ENCODE measurements at regions not wholly inside any gene's neighbourhood (a gene's known extent, or its start where the extent isn't known, plus 50 kb on each side); places are given as distances from the start of the nearest gene placed in this dataset.

DNA sequence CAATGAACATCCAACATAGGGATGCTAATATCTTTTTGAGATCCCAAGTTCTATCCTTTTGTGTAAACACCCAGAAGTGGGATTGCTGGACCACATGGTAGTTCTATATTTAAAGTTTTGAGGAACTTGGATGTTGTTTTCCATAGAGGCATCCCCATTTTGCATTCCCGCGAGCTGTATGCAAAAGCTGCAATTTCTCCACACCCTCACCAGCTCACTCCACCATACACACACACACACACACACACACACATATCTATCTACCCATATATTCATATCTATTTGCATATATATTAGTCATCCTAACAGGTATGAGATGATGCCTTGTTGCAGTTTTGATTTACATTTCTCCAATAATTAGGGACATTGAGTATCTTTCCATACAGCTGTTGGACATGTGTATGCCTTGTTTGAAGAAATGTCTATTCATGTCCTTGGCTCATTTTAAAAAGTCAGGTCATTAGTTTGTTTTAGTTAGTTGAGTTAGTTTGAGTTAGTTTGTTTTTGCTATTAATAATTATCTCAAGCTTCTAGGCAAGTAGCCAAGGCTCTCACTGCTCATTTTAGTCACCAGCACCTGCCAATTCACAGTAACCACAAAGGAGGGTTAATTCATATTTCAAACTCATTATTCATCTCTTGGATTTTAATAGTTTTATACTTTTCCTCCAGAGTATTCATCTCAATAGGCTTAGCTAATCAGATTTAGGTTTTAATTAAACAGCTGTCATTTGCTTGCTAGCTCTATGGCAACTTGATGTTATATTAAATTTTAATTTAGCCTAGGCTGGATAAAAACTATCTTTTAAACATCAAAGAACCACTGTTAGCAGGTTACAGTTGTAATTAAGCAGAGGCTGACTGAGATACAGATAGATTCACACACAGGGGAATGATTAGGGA, 1435.9 kb upstream of the TMEM132C start:
- no peak for DNase-seq

DNA sequence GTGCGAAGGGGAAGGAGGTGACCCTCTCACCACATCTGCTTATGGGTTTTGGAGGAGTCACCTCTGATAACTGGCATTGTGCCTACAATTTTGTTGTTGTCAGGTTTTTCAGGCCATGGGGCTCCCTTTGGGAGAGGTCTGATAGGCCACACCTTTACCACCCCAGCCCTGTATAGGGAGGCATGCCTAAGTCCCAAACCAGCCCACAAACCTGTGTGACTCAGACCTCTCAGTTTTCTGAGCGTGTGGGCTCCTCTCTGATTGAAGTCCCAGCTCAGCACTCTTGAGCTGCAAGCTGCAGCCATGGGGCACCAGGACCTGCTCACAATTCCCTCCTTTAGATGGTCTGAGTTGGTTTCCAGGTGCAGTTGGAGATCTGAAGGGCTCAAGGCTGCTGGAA, 1429.3 kb upstream of the TMEM132C start:
- DNase-seq, result no peak

DNA sequence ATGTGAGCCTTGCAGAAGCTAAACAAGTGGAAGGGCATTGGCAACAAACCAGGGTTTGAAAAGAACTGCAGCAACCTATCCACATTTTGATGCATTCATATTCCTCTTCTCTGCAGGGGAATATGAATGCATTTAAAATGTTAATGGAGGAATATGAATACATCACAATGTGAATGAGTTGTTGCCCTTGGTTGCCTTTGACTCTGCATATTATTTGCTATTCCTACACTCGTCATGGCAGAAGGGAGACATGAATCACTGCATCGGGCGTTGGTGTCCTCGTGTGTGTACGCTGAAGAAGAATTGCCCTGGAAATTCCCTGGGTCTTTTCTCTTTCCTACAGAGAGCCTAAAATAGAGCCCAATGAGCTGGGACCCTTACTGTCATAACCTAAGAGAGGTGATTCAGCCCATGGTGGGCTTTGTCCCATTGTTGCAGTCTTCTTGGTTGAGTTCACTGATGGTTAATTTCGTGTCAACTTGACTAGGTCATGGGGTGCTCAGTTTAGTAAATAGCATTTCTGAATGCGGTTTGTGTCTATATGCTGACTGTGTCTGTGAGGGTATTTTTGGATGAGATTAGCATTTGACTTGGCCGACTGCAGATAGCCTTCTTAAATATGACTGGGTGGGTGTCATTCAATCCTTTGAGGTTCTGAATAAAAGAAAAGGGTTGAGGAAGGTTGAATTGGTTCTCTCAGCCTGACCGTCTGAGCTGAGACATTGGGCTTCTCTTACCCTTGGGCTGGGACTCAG, 1422.9 kb upstream of the TMEM132C start:
- DNase-seq, result no peak

DNA sequence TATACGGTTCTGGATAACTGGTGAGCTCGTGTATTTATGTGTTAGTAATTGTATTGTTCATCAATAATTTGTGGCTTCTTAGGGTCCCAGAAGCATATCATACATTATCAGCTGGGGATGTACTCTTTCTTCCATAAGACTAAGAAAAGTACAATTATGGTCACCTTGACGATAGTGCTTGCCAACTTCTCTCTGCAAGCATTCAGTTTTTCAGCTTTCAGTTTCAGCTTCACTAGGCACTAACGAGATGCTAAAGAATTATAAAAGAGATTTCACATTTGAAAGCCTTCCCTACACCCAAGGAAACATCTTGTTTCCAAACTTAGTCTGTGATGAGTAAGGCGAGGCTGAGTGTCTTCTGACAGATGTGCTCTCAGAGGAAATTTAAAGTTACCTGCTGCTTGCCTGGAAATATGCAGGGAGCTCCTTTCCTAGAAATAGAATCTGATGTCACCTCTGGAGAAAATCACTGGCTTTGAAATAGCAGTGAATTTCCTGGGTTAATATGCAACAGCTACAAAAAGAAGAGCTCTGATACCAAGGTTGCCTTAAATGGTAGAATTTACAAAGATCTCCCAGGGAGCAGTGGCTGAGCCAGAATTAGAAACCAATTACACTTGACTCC, 1419.9 kb upstream of the TMEM132C start:
- DNase-seq, result no peak

DNA sequence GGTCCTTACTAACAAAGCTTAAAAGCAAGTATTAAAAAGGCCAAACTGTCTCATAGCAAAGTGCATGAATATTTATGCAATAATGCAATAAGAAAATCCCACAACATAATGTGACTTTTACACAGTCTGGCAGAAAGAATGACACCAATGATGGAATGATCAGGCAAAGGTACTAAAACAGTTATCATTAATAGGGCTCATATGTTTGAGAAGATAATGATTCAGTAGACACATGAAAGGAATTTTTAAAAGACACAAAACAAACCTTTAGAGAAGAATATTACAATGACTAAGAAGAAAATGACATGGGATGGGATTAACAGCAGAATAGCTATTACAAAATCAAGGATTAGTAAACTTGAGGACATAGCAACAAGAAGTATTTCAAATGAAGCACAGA, 1411.2 kb upstream of the TMEM132C start:
- DNase-seq, result no peak

DNA sequence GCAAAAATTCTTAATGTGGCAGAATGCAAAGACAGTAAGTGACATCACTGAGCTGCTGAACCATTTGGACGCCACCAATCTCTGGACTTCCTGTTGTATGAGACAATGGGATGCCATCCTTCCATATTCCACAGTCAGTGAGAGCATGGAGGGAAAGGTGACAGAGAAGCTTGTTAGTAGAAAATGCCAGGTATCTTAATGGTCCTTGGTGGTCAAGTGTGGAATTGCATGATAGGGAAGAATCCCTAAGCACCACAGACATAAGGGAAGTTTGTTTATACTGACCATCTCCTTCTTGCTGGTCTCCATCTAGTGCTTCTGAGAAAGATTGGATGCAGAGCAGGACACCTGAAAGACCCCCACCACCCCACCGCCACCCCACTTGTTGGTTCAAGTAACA, 1410.0 kb upstream of the TMEM132C start:
- DNase-seq, result no peak

DNA sequence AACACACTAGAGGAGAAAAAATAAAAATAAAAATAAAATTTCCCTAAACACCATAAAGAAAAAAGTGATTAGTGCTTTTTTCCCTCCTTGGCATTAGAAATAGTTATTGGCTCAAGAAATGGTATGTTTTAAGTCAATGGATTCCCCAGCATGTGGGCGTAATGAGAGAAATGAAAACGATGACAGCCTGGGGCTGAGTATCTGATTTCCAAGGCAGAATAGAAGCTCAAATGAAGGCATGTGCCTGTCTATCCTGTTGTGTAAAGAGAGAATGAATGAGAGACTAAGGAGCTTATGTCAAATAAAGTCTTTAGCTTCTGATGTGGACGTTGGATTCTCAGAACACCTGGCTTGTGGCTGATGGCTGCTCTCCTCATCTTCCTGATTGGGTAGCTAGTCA, 1408.4 kb upstream of the TMEM132C start:
- DNase-seq, result no peak

DNA sequence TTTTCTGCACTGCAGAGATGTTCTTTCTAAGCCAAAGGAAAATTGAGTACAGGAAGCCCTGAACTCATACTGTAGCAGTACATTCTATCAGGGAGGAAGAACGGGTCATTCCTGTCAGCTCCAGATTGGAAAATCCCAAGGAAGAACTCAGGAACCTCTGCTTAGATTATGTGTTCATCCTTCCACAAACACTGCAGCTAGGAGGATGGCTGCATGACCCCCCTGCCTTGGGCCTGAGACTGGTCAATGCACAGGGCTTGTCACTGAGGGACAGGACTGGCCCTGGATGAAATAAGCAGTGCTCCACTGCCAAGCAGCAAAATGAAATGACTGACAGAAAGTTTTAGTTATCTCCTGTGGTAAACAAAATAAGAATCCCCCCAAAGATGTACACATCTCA, 1406.8 kb upstream of the TMEM132C start:
- DNase-seq, result no peak

DNA sequence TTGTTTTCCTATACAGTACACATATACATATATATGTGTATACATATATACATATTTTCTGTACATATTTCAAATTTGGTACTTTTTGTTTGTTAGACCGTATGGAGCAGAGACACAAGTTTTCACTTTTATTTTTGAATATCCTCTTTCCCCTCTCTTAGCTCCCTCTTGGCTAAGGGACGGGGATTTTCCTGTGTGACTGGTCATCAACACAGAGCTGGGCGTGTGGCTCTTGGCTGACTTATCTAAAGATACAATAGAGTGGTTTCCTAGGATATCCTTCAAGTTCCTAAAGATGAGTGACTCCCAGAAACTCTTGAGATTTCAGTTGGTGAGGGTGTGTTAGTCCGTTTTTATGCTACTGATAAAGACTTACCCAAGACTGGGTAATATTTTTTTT, 1404.5 kb upstream of the TMEM132C start:
- DNase-seq, result no peak

DNA sequence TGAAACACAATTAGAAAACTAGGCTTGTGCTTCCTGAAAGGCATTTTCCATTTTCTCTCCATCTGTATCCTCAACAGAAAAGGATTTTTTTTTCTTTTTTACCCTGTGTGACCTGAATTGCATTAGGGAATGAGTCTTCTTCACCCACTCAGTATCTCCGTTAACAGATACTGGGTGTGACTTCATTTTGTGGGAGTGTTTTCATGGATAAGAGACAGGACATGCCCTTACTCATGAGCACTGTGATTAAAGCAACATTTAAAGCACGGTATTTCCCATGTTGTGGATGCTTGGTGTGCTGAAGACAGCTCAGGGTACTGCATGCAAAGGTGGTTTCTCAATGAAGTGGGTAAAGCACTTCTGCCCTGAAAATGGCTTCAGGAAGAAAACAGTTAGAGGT, 1397.3 kb upstream of the TMEM132C start:
- DNase-seq, result no peak

DNA sequence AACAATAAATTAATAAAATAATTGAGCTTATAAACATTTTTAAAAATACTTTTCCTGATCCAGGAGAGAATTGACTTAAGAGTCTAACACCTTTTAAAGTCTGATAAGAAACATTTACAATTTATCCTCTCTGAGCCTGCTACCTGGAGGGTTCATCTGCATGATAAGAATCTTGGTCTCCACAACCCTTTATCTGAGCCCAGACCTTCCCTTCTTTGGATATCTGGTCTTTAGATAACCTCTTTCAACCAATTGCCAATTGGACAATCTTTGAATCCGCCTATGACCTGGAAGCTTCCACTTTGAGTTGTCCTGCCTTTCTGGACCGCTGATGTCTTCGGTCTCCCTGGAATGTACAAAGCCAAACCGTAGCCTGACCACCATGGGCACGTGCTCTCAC, 1393.3 kb upstream of the TMEM132C start:
- DNase-seq, result no peak

DNA sequence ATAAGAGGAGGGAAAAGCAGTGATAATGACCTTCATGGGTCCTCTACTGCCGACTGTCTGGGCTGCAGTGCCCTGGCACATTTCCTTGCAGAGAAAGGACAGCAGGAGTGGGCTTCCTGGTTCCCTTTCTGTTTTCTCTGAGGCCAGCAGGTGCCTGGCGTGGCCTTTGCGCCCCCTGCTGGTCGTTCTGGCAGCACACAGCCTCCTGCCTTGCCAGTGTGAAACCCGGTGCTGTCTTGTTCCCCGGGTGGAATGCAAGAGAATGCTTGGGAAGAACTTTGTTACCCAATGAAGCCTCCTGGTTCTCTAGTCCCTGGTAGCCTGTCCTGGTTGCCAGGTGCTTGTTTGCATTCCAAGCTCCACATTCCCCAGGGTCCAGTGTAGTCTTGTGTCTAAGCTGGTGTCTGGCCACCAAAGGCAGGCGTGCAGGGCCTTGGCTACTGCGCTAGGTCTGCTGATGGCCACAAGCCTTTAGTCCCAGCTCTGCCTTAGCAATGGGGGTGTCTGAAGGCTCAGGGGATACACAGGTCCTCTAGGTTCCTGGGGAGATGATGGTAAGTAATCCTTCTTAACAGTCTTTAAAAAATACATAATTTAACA, 1392.4 kb upstream of the TMEM132C start:
- DNase-seq, result peak; percentile 70

DNA sequence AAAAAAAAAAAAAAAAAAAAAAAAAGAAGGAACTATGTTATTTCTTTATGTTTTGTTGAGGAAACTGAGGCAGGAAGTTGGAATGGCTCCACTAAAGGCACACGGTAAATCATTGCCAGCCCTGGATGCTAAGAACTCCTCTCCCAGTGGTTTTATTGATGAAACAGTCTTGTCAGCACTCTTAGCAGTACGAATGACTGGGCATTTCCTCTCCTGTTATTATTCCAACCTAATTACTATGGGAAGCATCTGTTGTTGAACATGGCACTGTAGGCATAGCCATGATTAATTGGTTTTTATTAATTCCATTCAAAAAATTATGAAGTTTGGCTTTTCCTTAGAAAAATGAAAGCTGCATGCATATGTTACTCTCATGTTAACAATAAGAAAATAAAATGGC, 1387.1 kb upstream of the TMEM132C start:
- no peak for DNase-seq

DNA sequence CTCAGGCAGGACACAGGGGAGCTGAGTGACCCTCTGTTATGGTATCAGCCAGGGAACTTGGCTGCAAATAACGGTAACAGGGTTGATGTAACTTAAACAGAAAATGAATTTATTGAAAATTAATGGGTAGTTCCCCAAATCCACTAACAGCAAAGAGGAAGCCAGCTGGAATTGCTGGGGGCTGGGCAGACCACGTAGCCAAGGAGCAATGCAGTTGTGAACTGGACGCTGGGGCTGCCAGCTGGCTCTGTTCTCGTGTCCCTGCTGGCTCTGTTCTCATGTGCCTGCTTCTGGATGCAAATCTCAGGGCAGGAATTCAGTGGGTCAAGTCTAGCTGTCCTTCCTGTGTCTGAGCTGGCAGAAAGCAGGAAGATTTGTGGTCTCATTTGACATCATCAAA, 1383.3 kb upstream of the TMEM132C start:
- no peak for DNase-seq

DNA sequence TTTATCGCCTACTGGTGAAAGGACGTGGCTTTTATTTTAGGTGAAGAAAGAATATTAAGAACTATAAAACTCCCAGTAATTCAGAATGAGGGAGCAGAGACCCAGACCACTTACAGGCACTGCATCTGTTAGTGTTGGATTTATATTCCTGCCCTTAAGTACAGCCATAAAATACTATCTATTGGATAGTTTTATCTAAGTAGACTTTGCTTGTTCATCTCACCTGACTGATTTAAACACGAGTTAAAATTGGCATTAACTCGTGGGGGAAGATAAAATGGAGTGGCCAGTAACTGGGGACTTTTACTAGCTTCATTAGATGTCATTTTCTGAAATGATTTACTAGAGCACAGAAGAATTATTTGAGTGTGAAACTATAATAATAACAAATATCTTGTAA, 1377.5 kb upstream of the TMEM132C start:
- no peak for DNase-seq

DNA sequence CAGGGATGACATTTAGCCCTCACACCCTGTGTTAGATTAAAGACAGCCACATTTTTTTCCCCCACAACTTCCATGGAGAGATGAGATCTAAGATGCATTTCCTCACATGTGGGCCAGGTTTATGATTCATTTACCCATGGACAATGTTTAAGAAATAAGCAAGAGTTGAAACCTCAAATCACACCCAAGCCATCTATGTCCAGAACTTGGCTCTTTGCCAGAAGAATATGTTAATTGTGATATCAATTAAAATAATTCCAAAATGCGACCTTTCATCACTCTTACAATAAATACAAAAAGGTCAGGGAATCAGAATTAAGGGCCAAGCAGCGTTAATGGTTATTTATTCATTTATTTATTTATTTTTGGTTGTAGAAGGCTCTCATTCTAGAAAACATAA, 1376.9 kb upstream of the TMEM132C start:
- DNase-seq, result no peak

DNA sequence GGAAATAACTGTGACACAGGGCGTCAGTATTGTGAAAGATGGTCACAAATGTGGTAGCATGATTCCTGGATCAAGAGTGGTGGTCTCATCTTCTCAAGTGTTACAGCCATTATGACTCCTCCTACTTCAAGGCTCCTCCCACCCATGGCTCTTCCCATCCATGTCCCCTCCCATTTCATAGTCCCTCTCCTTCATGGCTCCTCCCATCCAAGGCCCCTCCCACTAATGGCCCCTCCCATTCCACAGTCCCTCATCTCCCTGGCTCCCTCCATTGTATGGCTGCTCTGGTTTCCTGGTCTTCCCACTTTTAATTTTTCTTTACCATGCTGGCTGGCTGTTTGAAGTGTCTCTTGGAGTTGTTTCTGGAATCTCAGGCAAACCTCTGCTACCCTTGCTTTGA, 1375.2 kb upstream of the TMEM132C start:
- no peak for DNase-seq

DNA sequence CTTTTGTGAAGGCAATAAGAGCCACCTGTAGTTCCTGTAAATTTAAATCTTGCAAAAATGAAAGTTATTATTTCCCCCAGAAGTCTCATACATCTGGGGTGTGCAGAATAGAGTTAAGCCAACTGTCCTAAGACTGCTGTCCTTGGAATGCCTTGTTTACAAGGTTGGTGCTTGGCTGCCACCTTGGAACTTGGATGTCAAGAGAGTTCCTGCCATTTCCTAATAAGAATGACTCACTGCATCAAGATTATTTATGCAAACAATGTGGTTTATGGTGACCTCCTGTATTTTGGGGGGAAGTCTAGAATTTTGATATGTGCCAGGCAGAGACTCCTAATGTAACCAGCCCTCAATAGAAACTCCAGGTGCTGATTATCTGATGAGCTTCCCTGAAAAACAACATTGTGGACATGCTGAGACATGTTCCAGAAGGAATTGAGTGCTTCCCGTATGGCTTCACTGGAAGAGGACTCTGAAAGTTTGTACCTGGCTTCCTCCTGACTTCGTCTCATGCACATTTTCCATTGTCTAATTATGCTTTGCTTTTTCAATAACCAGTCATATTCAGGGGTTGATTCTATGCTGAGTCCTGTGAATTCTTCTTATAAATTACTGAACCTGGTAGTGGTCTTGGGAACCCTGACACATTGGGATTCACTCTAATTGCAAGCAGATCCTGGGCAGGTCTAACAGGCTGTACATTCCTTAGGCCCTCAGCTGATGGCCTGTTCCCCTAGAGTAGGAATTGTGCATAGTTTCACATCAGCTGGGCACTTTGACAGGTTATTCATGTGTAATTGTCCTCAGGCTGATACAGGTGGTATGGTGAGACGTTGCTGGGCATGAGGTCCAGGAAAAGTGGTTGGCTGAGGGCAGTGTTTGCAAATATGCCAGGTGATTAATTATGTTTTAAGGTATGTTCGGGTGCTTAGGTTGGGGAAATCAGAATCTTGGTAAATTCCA, 1370.7 kb upstream of the TMEM132C start:
- DNase-seq, result no peak

DNA sequence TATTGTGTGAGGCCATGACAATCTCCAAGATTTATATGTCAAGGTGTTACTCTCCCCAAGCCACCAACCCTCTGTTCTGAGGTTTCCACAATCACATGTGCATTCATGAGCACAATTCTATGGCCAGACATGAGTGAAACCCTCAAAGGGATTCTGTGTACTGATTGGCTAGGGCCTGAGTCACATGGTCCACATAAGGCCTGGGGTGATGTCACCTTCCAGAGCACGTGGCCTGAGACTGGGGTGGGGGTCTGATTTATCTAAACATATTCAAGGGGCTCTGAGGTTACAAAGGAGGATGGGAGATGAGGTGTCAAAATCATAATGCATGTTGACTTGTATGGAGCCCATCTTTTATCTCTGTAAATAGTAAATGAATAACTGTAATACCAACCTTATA, 1369.9 kb upstream of the TMEM132C start:
- DNase-seq, result no peak

DNA sequence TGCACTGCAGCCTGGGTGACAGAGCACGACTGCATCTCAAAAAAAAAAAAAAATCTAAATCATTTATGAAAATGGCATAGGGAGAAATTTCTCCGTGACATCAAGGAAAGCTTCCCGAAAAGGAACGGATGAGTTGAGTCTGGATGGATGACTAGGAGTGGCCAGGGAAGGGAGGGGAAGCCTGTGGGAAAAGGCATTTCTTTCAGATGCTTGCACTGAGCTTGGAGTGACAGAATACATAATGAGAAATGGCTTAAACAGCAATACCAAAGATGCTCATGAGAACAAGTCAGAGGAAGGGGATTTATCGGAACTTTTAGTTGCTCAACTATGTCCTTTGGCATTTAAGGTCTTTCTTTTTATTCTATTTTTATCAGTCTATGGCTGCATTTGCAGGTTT, 1369.2 kb upstream of the TMEM132C start:
- DNase-seq, result no peak

DNA sequence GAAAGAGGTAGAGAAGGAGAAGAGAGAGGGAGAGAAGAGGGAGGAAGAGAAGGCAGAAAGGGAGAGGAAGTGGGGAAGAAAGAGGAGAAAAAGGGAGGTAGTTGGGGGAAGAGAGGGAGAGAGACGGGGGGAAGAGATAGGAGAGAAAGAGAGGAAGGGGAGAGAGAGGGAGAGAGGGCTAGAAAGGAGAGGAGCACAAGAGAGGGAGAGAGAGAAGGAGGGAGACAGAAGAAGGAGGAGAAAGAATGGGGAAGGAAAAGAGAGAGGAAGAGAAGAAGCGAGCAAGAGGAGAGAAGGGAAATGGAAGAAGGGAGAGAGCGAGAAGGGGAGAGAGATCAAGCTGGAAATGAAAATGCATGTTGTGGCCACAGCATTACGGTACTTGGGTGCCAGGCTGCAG, 1368.4 kb upstream of the TMEM132C start:
- DNase-seq, result no peak

Measured in activated naive CD4-positive, alpha-beta T cell treated with Interleukin-2 at 50 U/mL for 16 hours (primary cell).